ENCODE measurements at regions not wholly inside any gene's neighbourhood (a gene's known extent, or its start where the extent isn't known, plus 50 kb on each side); places are given as distances from the start of the nearest gene placed in this dataset.

- intact Hi-C loops (cut with DNase I): no loop called here
- no peaks in the 10 kb centered on the region for H3K27me3 ChIP-seq
- TF ChIP-seq CTCF (IDR thresholded peaks at IDR 0.05): no peak
- H3K36me3 ChIP-seq: no peaks in the 10 kb centered on the region
- no peak overlapping the region for H3K27ac ChIP-seq
- no peaks in the 10 kb centered on the region for H3K9me3 ChIP-seq
- ATAC-seq (no peak), DNase-seq (no peak)
- H3K4me3 ChIP-seq: no peak overlapping the region
- H3K4me1 ChIP-seq: peaks cover 0 to 4% of the 10 kb centered on the region in 2 donors
These were observed 52.2 kb upstream of the ZPBP start for GRCh38 chr7:50145226-50145625.

Measured in left lung (tissue), 4 donors.